ENCODE measurements at regions not wholly inside any gene's neighbourhood (a gene's known extent, or its start where the extent isn't known, plus 50 kb on each side); places are given as distances from the start of the nearest gene placed in this dataset.

- DNase-seq = no peak
Measured at GRCh38 chr20:56805313-56805712, 176.2 kb downstream of the TFAP2C start.

GRCh38 chr20:56805966-56806365 lies 176.9 kb downstream of the TFAP2C start:
- DNase-seq = no peak

GRCh38 chr20:56806952-56807517 lies 177.9 kb downstream of the TFAP2C start:
- DNase-seq = no peak

GRCh38 chr20:56808117-56808725 lies 179.1 kb downstream of the TFAP2C start:
- DNase-seq = no peak

GRCh38 chr20:56808732-56809131 lies 179.6 kb downstream of the TFAP2C start:
- no peak for DNase-seq

- DNase-seq = no peak
Measured at GRCh38 chr20:56809668-56810067, 180.6 kb downstream of the TFAP2C start.

GRCh38 chr20:56810141-56810540 lies 181.0 kb downstream of the TFAP2C start:
- no peak for DNase-seq

GRCh38 chr20:56815796-56816195 lies 186.7 kb downstream of the TFAP2C start:
- DNase-seq = no peak

- no peak for DNase-seq
Measured at GRCh38 chr20:56816349-56816748, 187.2 kb downstream of the TFAP2C start.

GRCh38 chr20:56817780-56818675 lies 188.9 kb downstream of the TFAP2C start:
- DNase-seq = no peak

GRCh38 chr20:56820984-56821383 lies 191.9 kb downstream of the TFAP2C start:
- no peak for DNase-seq

GRCh38 chr20:56826306-56826704 lies 197.2 kb downstream of the TFAP2C start:
- DNase-seq = no peak

GRCh38 chr20:56826705-56827665 lies 197.9 kb downstream of the TFAP2C start:
- DNase-seq = no peak

GRCh38 chr20:56827763-56828162 lies 198.7 kb downstream of the TFAP2C start:
- no peak for DNase-seq

- DNase-seq = no peak
Measured at GRCh38 chr20:56828402-56828801, 199.3 kb downstream of the TFAP2C start.

GRCh38 chr20:56829788-56830385 lies 200.8 kb downstream of the TFAP2C start:
- no peak for DNase-seq

GRCh38 chr20:56831795-56832194 lies 202.7 kb downstream of the TFAP2C start:
- DNase-seq = no peak

GRCh38 chr20:56833427-56833826 lies 204.3 kb downstream of the TFAP2C start:
- no peak for DNase-seq

GRCh38 chr20:56835829-56836550 lies 206.9 kb downstream of the TFAP2C start:
- DNase-seq = no peak

- no peak for DNase-seq
Measured at GRCh38 chr20:56839222-56839621, 210.1 kb downstream of the TFAP2C start.

GRCh38 chr20:56839786-56840185 lies 210.7 kb downstream of the TFAP2C start:
- DNase-seq = no peak
